ENCODE measurements at regions not wholly inside any gene's neighbourhood (a gene's known extent, or its start where the extent isn't known, plus 50 kb on each side); places are given as distances from the start of the nearest gene placed in this dataset.

- TF ChIP-seq, protein P1, sequence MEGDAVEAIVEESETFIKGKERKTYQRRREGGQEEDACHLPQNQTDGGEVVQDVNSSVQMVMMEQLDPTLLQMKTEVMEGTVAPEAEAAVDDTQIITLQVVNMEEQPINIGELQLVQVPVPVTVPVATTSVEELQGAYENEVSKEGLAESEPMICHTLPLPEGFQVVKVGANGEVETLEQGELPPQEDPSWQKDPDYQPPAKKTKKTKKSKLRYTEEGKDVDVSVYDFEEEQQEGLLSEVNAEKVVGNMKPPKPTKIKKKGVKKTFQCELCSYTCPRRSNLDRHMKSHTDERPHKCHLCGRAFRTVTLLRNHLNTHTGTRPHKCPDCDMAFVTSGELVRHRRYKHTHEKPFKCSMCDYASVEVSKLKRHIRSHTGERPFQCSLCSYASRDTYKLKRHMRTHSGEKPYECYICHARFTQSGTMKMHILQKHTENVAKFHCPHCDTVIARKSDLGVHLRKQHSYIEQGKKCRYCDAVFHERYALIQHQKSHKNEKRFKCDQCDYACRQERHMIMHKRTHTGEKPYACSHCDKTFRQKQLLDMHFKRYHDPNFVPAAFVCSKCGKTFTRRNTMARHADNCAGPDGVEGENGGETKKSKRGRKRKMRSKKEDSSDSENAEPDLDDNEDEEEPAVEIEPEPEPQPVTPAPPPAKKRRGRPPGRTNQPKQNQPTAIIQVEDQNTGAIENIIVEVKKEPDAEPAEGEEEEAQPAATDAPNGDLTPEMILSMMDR (IDR thresholded peaks at IDR 0.05; ENCODE audit: low read depth, low read length) = no peak
- no peak overlapping the region for H3K4me3 ChIP-seq
- H3K27ac ChIP-seq = no peak overlapping the region
- no peaks in the 10 kb centered on the region for H3K9me3 ChIP-seq (ENCODE audit: low read depth)
- no peaks in the 10 kb centered on the region for H3K36me3 ChIP-seq
- DNase-seq (ENCODE audit: low read depth in 1 of 2, low spot score in 1 of 2) = no peak
- no peaks in the 10 kb centered on the region for H3K27me3 ChIP-seq
- H3K4me1 ChIP-seq (ENCODE audit: low read depth) = peaks cover 23% of the 10 kb centered on the region
Measured at GRCh38 chr1:212225416-212225815, 59.8 kb upstream of the PPP2R5A start.

GRCh38 chr1:212225871-212226302, 59.3 kb upstream of the PPP2R5A start:
- DNase-seq (ENCODE audit: low read depth in 1 of 2, low spot score in 1 of 2) = no peak
- Histone ChIP-seq H3K4me1 (ENCODE audit: low read depth) (peaks cover 20% of the 10 kb centered on the region), H3K27ac (peak overlapping the region; percentile 52), H3K27me3 (no peaks in the 10 kb centered on the region), H3K36me3 (no peaks in the 10 kb centered on the region), H3K9me3 (ENCODE audit: low read depth) (no peaks in the 10 kb centered on the region), H3K4me3 (no peak overlapping the region)
- TF ChIP-seq, protein P1 (IDR thresholded peaks at IDR 0.05; ENCODE audit: low read depth, low read length) = no peak

- no peaks in the 10 kb centered on the region for H3K36me3 ChIP-seq
- DNase-seq (ENCODE audit: low read depth in 1 of 2, low spot score in 1 of 2) = no peak
Measured at GRCh38 chr1:212226467-212226866, 58.7 kb upstream of the PPP2R5A start.

DNA sequence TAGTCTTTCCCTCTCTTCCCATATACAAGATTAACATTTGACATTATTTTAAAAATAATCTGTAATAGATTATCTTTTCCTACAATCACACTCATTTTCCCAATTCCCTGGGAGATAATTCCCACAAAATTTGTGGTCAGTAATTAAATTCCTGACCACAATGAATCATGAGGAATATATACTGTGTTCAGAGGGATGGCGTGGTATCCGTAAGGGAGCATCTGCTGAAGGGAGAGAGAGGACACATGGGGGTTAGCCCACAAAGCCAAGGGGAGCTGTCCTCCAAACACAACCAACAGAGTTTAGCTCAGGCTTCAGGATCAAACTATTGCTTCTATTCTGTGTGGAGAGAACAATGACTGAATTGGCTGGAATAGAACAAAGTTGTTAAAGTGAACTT, 57.1 kb upstream of the PPP2R5A start:
- no peaks in the 10 kb centered on the region for H3K9me3 ChIP-seq (ENCODE audit: low read depth)
- no peak overlapping the region for H3K4me3 ChIP-seq
- no peaks in the 10 kb centered on the region for H3K27me3 ChIP-seq
- TF ChIP-seq, protein P1 (IDR thresholded peaks at IDR 0.05; ENCODE audit: low read depth, low read length) = no peak
- H3K36me3 ChIP-seq = no peaks in the 10 kb centered on the region
- DNase-seq (ENCODE audit: low read depth in 1 of 2, low spot score in 1 of 2) = no peak
- no peak overlapping the region for H3K27ac ChIP-seq
- H3K4me1 ChIP-seq (ENCODE audit: low read depth) = peaks cover 18% of the 10 kb centered on the region

More at GRCh38 chr1:212226467-212226866, 58.7 kb upstream of the PPP2R5A start:
- Histone ChIP-seq H3K27ac (peak overlapping the region; percentile 52), H3K4me3 (no peak overlapping the region), H3K27me3 (no peaks in the 10 kb centered on the region), H3K4me1 (ENCODE audit: low read depth) (peaks cover 18% of the 10 kb centered on the region), H3K9me3 (ENCODE audit: low read depth) (no peaks in the 10 kb centered on the region)
- TF ChIP-seq, protein P1 (IDR thresholded peaks at IDR 0.05; ENCODE audit: low read depth, low read length) = no peak

- Histone ChIP-seq H3K27me3 (no peaks in the 10 kb centered on the region), H3K4me3 (no peak overlapping the region), H3K4me1 (ENCODE audit: low read depth) (peaks cover 24% of the 10 kb centered on the region), H3K9me3 (ENCODE audit: low read depth) (no peaks in the 10 kb centered on the region), H3K36me3 (no peaks in the 10 kb centered on the region), H3K27ac (no peak overlapping the region)
- no peak for DNase-seq (ENCODE audit: low read depth in 1 of 2, low spot score in 1 of 2)
- TF ChIP-seq, protein P1 (IDR thresholded peaks at IDR 0.05; ENCODE audit: low read depth, low read length) = no peak
Measured at GRCh38 chr1:212228591-212229119, 56.6 kb upstream of the PPP2R5A start.

Data from cardiac muscle cell (in vitro differentiated cells and primary cell).